PC-9 (cell line): ENCODE measurements at regions not wholly inside any gene's neighbourhood (a gene's known extent, or its start where the extent isn't known, plus 50 kb on each side); places are given as distances from the start of the nearest gene placed in this dataset.

Source experiments
- BruUV-seq: library from RNA; stranded (reverse); fragments of 400-500 nt; replicated peaks from 2 replicates; lab custom pipeline; 2021; lab: Mats Ljungman, UMichigan
- CTCF ChIA-PET: fragments of 300-600 bp; sonication (Branson Sonifier 250); formaldehyde crosslinking; loops from one replicate; lab custom pipeline; 2022; ENCODE audit warnings: antibody characterized with exemption; lab: Charles Lee
- POLR2A ChIA-PET: fragments of 300-600 bp; sonication (Branson Sonifier 250); formaldehyde crosslinking; loops from one replicate; lab custom pipeline; 2022; ENCODE audit warnings: antibody characterized with exemption; ENCODE audit not compliant: unreplicated experiment; lab: Charles Lee
- DNase-seq, 2 experiments: peaks; one replicate each; pipeline versions ENCODE4 v3.0.0 to v3.0.0-alpha.2; 2015 to 2022; ENCODE audit warnings: mixed read lengths in 1 of 2
- H2AFZ ChIP-seq: fragments of 200-600 bp; sonication (generic); 2 replicates; pipeline ENCODE4 v1.8.1; 2017; ENCODE audit warnings: antibody characterized with exemption
- H3F3A ChIP-seq: fragments of 200-600 bp; sonication (generic); 2 replicates; pipeline ENCODE4 v1.8.1; 2017; ENCODE audit warnings: antibody characterized with exemption, mild to moderate bottlenecking, low read depth; ENCODE audit not compliant: insufficient read depth
- H3K27ac ChIP-seq: fragments of 200-600 bp; sonication (generic); 2 replicates; pipeline ENCODE4 v1.6.1; 2016; ENCODE audit warnings: mixed run types
- H3K27me3 ChIP-seq: fragments of 200-600 bp; sonication (generic); 2 replicates; pipeline ENCODE4 v1.6.1; 2016; ENCODE audit warnings: low read depth, mixed run types; ENCODE audit not compliant: insufficient read depth
- H3K36me3 ChIP-seq: fragments of 200-600 bp; sonication (generic); 2 replicates; pipeline ENCODE4 v1.6.1; 2016; ENCODE audit warnings: low read depth, mixed run types
- H3K4me1 ChIP-seq: fragments of 200-600 bp; sonication (generic); replicated peaks from 2 replicates; pipeline ENCODE4 v1.6.1; 2016; ENCODE audit warnings: mixed run types; ENCODE audit not compliant: insufficient read depth
- H3K4me2 ChIP-seq: fragments of 200-600 bp; sonication (generic); 2 replicates; pipeline ENCODE4 v1.6.1; 2017; ENCODE audit warnings: mixed run types
- H3K4me3 ChIP-seq: fragments of 200-600 bp; sonication (generic); 2 replicates; pipeline ENCODE4 v1.6.1; 2016; ENCODE audit warnings: mixed run types
- H3K79me2 ChIP-seq: fragments of 200-600 bp; sonication (generic); 2 replicates; pipeline ENCODE4 v1.6.1; 2017; ENCODE audit warnings: low read depth, mixed run types
- H3K9me2 ChIP-seq: fragments of 200-600 bp; sonication (generic); 2 replicates; pipeline ENCODE4 v1.8.1; 2017; ENCODE audit warnings: mild to moderate bottlenecking; ENCODE audit not compliant: insufficient read depth
- H3K9me3 ChIP-seq: fragments of 200-600 bp; sonication (generic); 2 replicates; pipeline ENCODE4 v1.8.1; 2016; ENCODE audit warnings: low read depth; ENCODE audit not compliant: insufficient read depth
- H4K20me1 ChIP-seq: fragments of 200-600 bp; sonication (generic); 2 replicates; pipeline ENCODE4 v1.8.1; 2017; ENCODE audit not compliant: insufficient read depth
- EZH2 ChIP-seq: fragments of 200-600 bp; sonication (generic); IDR thresholded peaks from 2 replicates; pipeline ENCODE4 v1.8.0; 2017; ENCODE audit warnings: antibody characterized with exemption, low read depth
- intact Hi-C: fragments of 100-400 bp; cut with micrococcal nuclease; formaldehyde crosslinking; loops from one replicate; pipeline ENCODE4 v1.10.0; 2022; ENCODE audit not compliant: unreplicated experiment
- TF ChIP-seq, protein P1 (sequence below): fragments of 200-600 bp; sonication (generic); conservative IDR thresholded peaks from 2 replicates; pipeline ENCODE4 v1.6.1; 2017; ENCODE audit warnings: mixed run types, antibody characterized with exemption, mild to moderate bottlenecking, moderate library complexity

DNA sequence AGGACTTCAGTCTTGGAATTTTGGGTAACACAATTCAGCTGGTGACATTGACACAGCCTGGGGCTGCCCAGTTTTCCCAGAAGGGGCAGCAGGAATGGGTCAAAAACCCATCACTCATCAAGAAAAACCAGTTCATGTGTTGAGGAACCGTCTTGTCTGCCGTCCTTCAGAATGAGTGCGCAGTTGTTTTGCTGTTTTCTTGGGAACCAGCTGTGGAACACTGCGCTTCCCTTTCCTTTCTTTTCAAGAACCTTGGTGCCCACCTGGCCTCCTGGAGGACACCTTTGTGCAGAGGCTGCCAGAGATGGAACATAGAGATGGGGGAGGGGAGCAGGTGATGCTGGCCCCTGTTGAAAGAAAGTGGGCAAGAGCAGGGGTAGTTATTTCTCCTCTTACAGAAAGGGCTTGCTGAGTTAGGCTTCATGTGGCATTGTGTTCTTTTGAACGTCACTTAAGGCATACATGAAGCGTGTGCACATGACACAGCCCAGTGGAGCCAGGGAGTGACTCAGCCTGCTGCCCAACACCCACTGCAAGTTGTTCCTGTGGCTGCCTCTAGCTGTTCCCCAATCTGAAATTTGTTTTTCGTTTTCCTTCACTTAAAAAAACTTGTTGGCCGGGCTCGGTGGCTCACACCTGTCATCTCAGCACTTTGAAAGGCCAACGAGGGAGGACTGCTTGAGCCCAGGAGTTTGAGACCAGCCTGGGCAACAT, 87.4 kb upstream of the TNS3 start:
- Histone ChIP-seq H3F3A (peaks cover 30% of the 10 kb centered on the region; the same call in 1 of the 2 replicates), H3K27ac (peak overlapping the region; percentile 1; the same call in 1 of the 2 replicates), H3K27me3 (no peaks in the 10 kb centered on the region), H3K9me3 (no peaks in the 10 kb centered on the region), H3K9me2 (no peaks in the 10 kb centered on the region), H3K36me3 (no peaks in the 10 kb centered on the region), H3K4me2 (peak overlapping the region; percentile 8; the same call in 1 of the 2 replicates), H3K79me2 (no peaks in the 10 kb centered on the region), H3K4me1 (peaks cover 39% of the 10 kb centered on the region), H3K4me3 (no peak overlapping the region), H4K20me1 (no peaks in the 10 kb centered on the region), H2AFZ (no peak overlapping the region)
- intact Hi-C loops, result loop anchor here (2.0 kb wide), 1 partner anchor 93 kb away; no protein-coding TSS in a partner anchor
- POLR2A ChIA-PET, result no interaction called here
- CTCF ChIA-PET, result no interaction called here
- no peak for TF ChIP-seq EZH2
- TF ChIP-seq, protein P1, sequence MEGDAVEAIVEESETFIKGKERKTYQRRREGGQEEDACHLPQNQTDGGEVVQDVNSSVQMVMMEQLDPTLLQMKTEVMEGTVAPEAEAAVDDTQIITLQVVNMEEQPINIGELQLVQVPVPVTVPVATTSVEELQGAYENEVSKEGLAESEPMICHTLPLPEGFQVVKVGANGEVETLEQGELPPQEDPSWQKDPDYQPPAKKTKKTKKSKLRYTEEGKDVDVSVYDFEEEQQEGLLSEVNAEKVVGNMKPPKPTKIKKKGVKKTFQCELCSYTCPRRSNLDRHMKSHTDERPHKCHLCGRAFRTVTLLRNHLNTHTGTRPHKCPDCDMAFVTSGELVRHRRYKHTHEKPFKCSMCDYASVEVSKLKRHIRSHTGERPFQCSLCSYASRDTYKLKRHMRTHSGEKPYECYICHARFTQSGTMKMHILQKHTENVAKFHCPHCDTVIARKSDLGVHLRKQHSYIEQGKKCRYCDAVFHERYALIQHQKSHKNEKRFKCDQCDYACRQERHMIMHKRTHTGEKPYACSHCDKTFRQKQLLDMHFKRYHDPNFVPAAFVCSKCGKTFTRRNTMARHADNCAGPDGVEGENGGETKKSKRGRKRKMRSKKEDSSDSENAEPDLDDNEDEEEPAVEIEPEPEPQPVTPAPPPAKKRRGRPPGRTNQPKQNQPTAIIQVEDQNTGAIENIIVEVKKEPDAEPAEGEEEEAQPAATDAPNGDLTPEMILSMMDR, result no peak
- BruUV-seq, result no TSS peak
- DNase-seq, result peak in 1 of 2 experiments; percentile 69

GRCh38 chr7:47666164-47666862, 84.4 kb upstream of the TNS3 start:
- POLR2A ChIA-PET, result no interaction called here
- no peaks in the 10 kb centered on the region for H3K9me3 ChIP-seq
- BruUV-seq, result no TSS peak
- H3K79me2 ChIP-seq, result no peaks in the 10 kb centered on the region
- no peak for DNase-seq
- H3K27me3 ChIP-seq, result no peaks in the 10 kb centered on the region
- H3K4me2 ChIP-seq, result no peak overlapping the region
- CTCF ChIA-PET, result interaction anchor here (0.6 kb wide), 1 partner anchor 12 kb away, joined by 6 read pairs; no protein-coding TSS in a partner anchor
- H2AFZ ChIP-seq, result no peak overlapping the region
- no peaks in the 10 kb centered on the region for H3K9me2 ChIP-seq
- no peaks in the 10 kb centered on the region for H3K36me3 ChIP-seq
- intact Hi-C loops, result no loop called here
- no peak overlapping the region for H3K4me3 ChIP-seq
- TF ChIP-seq, protein P1, result no peak
- no peak for TF ChIP-seq EZH2
- peaks cover 17% of the 10 kb centered on the region; the same call in 1 of the 2 replicates for H3F3A ChIP-seq
- peaks cover 25% of the 10 kb centered on the region for H3K4me1 ChIP-seq
- H3K27ac ChIP-seq, result no peak overlapping the region
- no peaks in the 10 kb centered on the region for H4K20me1 ChIP-seq

GRCh38 chr7:47664650-47665195, 82.8 kb upstream of the TNS3 start:
- Histone ChIP-seq H3K4me1 (peaks cover 24% of the 10 kb centered on the region), H3K79me2 (no peaks in the 10 kb centered on the region), H3K36me3 (no peaks in the 10 kb centered on the region), H3F3A (peaks cover 14% of the 10 kb centered on the region; the same call in 1 of the 2 replicates), H3K27ac (no peak overlapping the region), H3K27me3 (no peaks in the 10 kb centered on the region), H4K20me1 (no peaks in the 10 kb centered on the region), H3K4me2 (no peak overlapping the region), H2AFZ (no peak overlapping the region), H3K9me3 (no peaks in the 10 kb centered on the region), H3K9me2 (no peaks in the 10 kb centered on the region), H3K4me3 (no peak overlapping the region)
- CTCF ChIA-PET, result no interaction called here
- intact Hi-C loops, result no loop called here
- no TSS peak for BruUV-seq
- DNase-seq, result no peak
- POLR2A ChIA-PET, result no interaction called here
- TF ChIP-seq, protein P1, result no peak
- no peak for TF ChIP-seq EZH2
